Mammary epithelial cell (primary cell): ENCODE measurements at regions not wholly inside any gene's neighbourhood (a gene's known extent, or its start where the extent isn't known, plus 50 kb on each side); places are given as distances from the start of the nearest gene placed in this dataset.
"Not testable (repeated sequence)": the region's sequence is repeated elsewhere in the genome, so short reads cannot be mapped to it uniquely, and the experiment has no call there.

Experiments
- EZH2 ChIP-seq: IDR thresholded peaks from 2 replicates; pipeline ENCODE4 v1.6.1; 2012; ENCODE audit warnings: low read length, inconsistent platforms, borderline replicate concordance
- TF ChIP-seq, protein P1 (sequence below), 2 donors: IDR thresholded peaks in 1 of 2; conservative IDR thresholded peaks in 1 of 2; 2 replicates each; pipeline ENCODE4 v1.5.1; 2011 to 2012; ENCODE audit warnings: inconsistent platforms in 2 of 2, low read length in 2 of 2, mild to moderate bottlenecking in 2 of 2, control low read depth in 1 of 2, low read depth in 1 of 2; ENCODE audit not compliant: insufficient read depth in 1 of 2; ENCODE audit errors: extremely low read depth in 1 of 2

DNA sequence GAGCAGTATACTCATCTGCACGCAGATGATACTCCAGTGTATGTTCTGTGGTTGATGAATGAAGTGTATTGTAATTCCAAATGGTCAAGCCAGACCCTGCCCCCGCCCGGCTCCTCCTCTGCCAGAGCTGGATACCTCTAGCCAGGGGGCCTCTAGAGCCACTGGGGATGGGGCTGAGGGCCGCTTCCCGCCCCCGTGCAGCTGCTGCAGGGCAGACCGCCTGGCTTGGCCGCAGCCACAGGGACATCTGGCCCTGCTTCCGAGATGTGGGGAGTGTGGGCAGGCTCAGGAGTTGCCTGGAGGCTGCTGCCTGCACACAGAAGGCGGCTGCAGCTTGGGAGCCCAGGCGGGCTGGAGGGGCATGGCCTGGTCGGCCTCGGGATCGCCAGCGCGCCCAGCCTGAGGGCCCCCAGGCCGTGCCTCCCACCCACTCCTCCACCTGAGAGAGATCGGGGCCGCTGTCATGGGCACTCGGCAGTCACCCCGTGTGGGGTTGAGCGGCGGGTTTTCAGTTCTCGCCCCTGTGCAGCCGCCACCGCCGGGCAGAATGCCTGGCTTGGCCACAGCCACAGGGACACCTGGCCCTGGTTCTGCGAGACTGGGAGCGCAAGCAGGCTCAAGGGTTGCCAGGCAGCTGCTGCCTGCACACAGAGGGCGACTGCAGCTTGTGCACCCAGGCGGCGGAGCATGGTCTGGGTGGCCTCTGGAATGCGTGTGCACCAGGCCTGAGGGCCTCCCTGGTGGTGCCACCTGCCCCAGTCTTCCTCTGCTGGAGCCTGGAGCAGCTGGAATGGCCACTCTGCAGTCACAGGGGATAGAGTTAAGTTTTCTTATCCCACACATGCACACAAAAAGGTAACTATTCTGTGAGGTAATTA is 1643.7 kb downstream of the SPATA31A7 start:
- TF ChIP-seq, protein P1, sequence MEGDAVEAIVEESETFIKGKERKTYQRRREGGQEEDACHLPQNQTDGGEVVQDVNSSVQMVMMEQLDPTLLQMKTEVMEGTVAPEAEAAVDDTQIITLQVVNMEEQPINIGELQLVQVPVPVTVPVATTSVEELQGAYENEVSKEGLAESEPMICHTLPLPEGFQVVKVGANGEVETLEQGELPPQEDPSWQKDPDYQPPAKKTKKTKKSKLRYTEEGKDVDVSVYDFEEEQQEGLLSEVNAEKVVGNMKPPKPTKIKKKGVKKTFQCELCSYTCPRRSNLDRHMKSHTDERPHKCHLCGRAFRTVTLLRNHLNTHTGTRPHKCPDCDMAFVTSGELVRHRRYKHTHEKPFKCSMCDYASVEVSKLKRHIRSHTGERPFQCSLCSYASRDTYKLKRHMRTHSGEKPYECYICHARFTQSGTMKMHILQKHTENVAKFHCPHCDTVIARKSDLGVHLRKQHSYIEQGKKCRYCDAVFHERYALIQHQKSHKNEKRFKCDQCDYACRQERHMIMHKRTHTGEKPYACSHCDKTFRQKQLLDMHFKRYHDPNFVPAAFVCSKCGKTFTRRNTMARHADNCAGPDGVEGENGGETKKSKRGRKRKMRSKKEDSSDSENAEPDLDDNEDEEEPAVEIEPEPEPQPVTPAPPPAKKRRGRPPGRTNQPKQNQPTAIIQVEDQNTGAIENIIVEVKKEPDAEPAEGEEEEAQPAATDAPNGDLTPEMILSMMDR (conservative IDR thresholded peaks at IDR 0.05 in 1 of 2, IDR thresholded peaks at IDR 0.05 in 1 of 2; ENCODE audit: extremely low read depth in 1 of 2, insufficient read depth in 1 of 2, low read depth in 1 of 2, low read length in 2 of 2): not testable (repeated sequence)
- TF ChIP-seq EZH2: not testable (repeated sequence)
